ENCODE measurements at regions not wholly inside any gene's neighbourhood (a gene's known extent, or its start where the extent isn't known, plus 50 kb on each side); places are given as distances from the start of the nearest gene placed in this dataset.

GRCh38 chr5:126046846-126047571 lies 376.2 kb upstream of the GRAMD2B start:
- intact Hi-C loops (cut with micrococcal nuclease), result no loop called here
- Mint-ChIP-seq H3K4me1 (no peaks in the 10 kb centered on the region), H3K4me3 (no peak overlapping the region), H3K9me3 (peaks cover 3 to 4% of the 10 kb centered on the region in 2 donors), H3K36me3 (no peaks in the 10 kb centered on the region), H3K27me3 (ENCODE audit: low read depth in 2 of 2) (no peaks in the 10 kb centered on the region), H3K27ac (no peak overlapping the region)
- Histone ChIP-seq H3K36me3 (ENCODE audit: control insufficient read depth, insufficient read depth, low read length) (no peaks in the 10 kb centered on the region), H3K4me3 (ENCODE audit: low read length) (no peak overlapping the region), H3K9me3 (ENCODE audit: control insufficient read depth, insufficient read depth, low read length) (peaks cover 2% of the 10 kb centered on the region), H3K27ac (ENCODE audit: low read length) (no peak overlapping the region), H3K4me1 (ENCODE audit: control insufficient read depth, insufficient read depth, low read length) (no peaks in the 10 kb centered on the region), H3K27me3 (ENCODE audit: control insufficient read depth, insufficient read depth, low read length) (no peaks in the 10 kb centered on the region)
- DNase-seq, result no peak
- TF ChIP-seq CTCF (IDR thresholded peaks at IDR 0.05), result no peak
- ATAC-seq, result no peak

- DNase-seq, result no peak
- H3K27ac ChIP-seq (ENCODE audit: low read length), result no peak overlapping the region
- Mint-ChIP-seq H3K4me3 (no peak overlapping the region), H3K27me3 (ENCODE audit: low read depth in 2 of 2) (no peaks in the 10 kb centered on the region), H3K4me1 (no peaks in the 10 kb centered on the region), H3K9me3 (peaks cover 5 to 9% of the 10 kb centered on the region in 2 donors), H3K36me3 (no peaks in the 10 kb centered on the region), H3K27ac (no peak overlapping the region)
- H3K27me3 ChIP-seq (ENCODE audit: control insufficient read depth, insufficient read depth, low read length), result no peaks in the 10 kb centered on the region
- WGBS (ENCODE audit: insufficient coverage), result 95% methylated on average over 1 of the region's 1 CpG
- H3K4me3 ChIP-seq (ENCODE audit: low read length), result no peak overlapping the region
- H3K4me1 ChIP-seq (ENCODE audit: control insufficient read depth, insufficient read depth, low read length), result no peaks in the 10 kb centered on the region
- intact Hi-C loops (cut with micrococcal nuclease), result no loop called here
- H3K36me3 ChIP-seq (ENCODE audit: control insufficient read depth, insufficient read depth, low read length), result no peaks in the 10 kb centered on the region
- H3K9me3 ChIP-seq (ENCODE audit: control insufficient read depth, insufficient read depth, low read length), result no peaks in the 10 kb centered on the region
- ATAC-seq, result no peak
- TF ChIP-seq CTCF (IDR thresholded peaks at IDR 0.05), result no peak
Observed at GRCh38 chr5:126052120-126052519, 371.1 kb upstream of the GRAMD2B start.

- no peak for TF ChIP-seq CTCF (IDR thresholded peaks at IDR 0.05)
- no peaks in the 10 kb centered on the region for H3K36me3 Mint-ChIP-seq
- peaks cover 5 to 9% of the 10 kb centered on the region in 2 donors for H3K9me3 Mint-ChIP-seq
- no peaks in the 10 kb centered on the region for H3K9me3 ChIP-seq (ENCODE audit: control insufficient read depth, insufficient read depth, low read length)
- H3K4me1 Mint-ChIP-seq, result no peaks in the 10 kb centered on the region
- DNase-seq, result no peak
- H3K27me3 ChIP-seq (ENCODE audit: control insufficient read depth, insufficient read depth, low read length), result no peaks in the 10 kb centered on the region
- ATAC-seq, result no peak
- no peaks in the 10 kb centered on the region for H3K36me3 ChIP-seq (ENCODE audit: control insufficient read depth, insufficient read depth, low read length)
- H3K27ac ChIP-seq (ENCODE audit: low read length), result no peak overlapping the region
- no peaks in the 10 kb centered on the region for H3K4me1 ChIP-seq (ENCODE audit: control insufficient read depth, insufficient read depth, low read length)
- H3K27ac Mint-ChIP-seq, result no peak overlapping the region
- intact Hi-C loops (cut with micrococcal nuclease), result no loop called here
- no peak overlapping the region for H3K4me3 ChIP-seq (ENCODE audit: low read length)
- WGBS (ENCODE audit: insufficient coverage), result 88% methylated on average over 1 of the region's 1 CpG
- no peaks in the 10 kb centered on the region for H3K27me3 Mint-ChIP-seq (ENCODE audit: low read depth in 2 of 2)
- H3K4me3 Mint-ChIP-seq, result no peak overlapping the region
Observed at GRCh38 chr5:126052791-126053190, 370.4 kb upstream of the GRAMD2B start.

GRCh38 chr5:126053630-126054029 lies 369.6 kb upstream of the GRAMD2B start:
- H3K9me3 Mint-ChIP-seq, result peaks cover 5 to 9% of the 10 kb centered on the region in 2 donors
- no peak for TF ChIP-seq CTCF (IDR thresholded peaks at IDR 0.05)
- H3K27ac Mint-ChIP-seq, result no peak overlapping the region
- no peak overlapping the region for H3K27ac ChIP-seq (ENCODE audit: low read length)
- no peak for ATAC-seq
- no peak for DNase-seq
- intact Hi-C loops (cut with micrococcal nuclease), result no loop called here
- H3K4me1 Mint-ChIP-seq, result no peaks in the 10 kb centered on the region
- H3K4me3 Mint-ChIP-seq, result no peak overlapping the region
- H3K4me1 ChIP-seq (ENCODE audit: control insufficient read depth, insufficient read depth, low read length), result no peaks in the 10 kb centered on the region
- H3K4me3 ChIP-seq (ENCODE audit: low read length), result no peak overlapping the region
- WGBS (ENCODE audit: insufficient coverage), result no CpG with 5 or more reads among the region's 2 CpGs
- no peaks in the 10 kb centered on the region for H3K9me3 ChIP-seq (ENCODE audit: control insufficient read depth, insufficient read depth, low read length)
- H3K27me3 Mint-ChIP-seq (ENCODE audit: low read depth in 2 of 2), result no peaks in the 10 kb centered on the region
- H3K36me3 ChIP-seq (ENCODE audit: control insufficient read depth, insufficient read depth, low read length), result no peaks in the 10 kb centered on the region
- H3K27me3 ChIP-seq (ENCODE audit: control insufficient read depth, insufficient read depth, low read length), result no peaks in the 10 kb centered on the region
- no peaks in the 10 kb centered on the region for H3K36me3 Mint-ChIP-seq

Measured in natural killer cell (primary cell).